ENCODE measurements at regions not wholly inside any gene's neighbourhood (a gene's known extent, or its start where the extent isn't known, plus 50 kb on each side); places are given as distances from the start of the nearest gene placed in this dataset.

GRCh38 chr11:109698237-109698636 is 276.2 kb downstream of the C11orf87 start:
- no peak for DNase-seq
- Histone ChIP-seq H3K4me1 (no peaks in the 10 kb centered on the region), H3K27me3 (no peaks in the 10 kb centered on the region), H3K27ac (no peak overlapping the region), H3K4me3 (no peak overlapping the region), H3K9me3 (peaks cover 0 to 49% (median 23%) of the 10 kb centered on the region in 4 donors), H3K36me3 (no peaks in the 10 kb centered on the region)
- no peak for TF ChIP-seq EP300 (IDR thresholded peaks at IDR 0.05)
- TF ChIP-seq POLR2A (IDR thresholded peaks at IDR 0.05): no peak
- no peak for TF ChIP-seq POLR2AphosphoS5 (IDR thresholded peaks at IDR 0.05)
- TF ChIP-seq CTCF (IDR thresholded peaks at IDR 0.05): no peak
- intact Hi-C loops (cut with DNase I; ENCODE audit: low total_unique reads): no loop called here

- no peak for DNase-seq
- H3K27me3 ChIP-seq: no peaks in the 10 kb centered on the region
- WGBS, 5 donors: 74 to 92% (median 81%) methylated on average over 4 of the region's 4 CpGs
- no peaks in the 10 kb centered on the region for H3K4me1 ChIP-seq
- no peaks in the 10 kb centered on the region for H3K9me3 ChIP-seq
- no peak overlapping the region for H3K27ac ChIP-seq
- no peak overlapping the region for H3K4me3 ChIP-seq
- TF ChIP-seq POLR2AphosphoS5 (IDR thresholded peaks at IDR 0.05): no peak
- no peak for TF ChIP-seq EP300 (IDR thresholded peaks at IDR 0.05)
- no peak for TF ChIP-seq POLR2A (IDR thresholded peaks at IDR 0.05)
- TF ChIP-seq CTCF (IDR thresholded peaks at IDR 0.05): no peak
- intact Hi-C loops (cut with DNase I; ENCODE audit: low total_unique reads): no loop called here
- no peaks in the 10 kb centered on the region for H3K36me3 ChIP-seq
Measured at GRCh38 chr11:109704432-109704831, 282.4 kb downstream of the C11orf87 start.

- Histone ChIP-seq H3K27ac (no peak overlapping the region), H3K9me3 (no peaks in the 10 kb centered on the region), H3K4me3 (no peak overlapping the region), H3K36me3 (no peaks in the 10 kb centered on the region), H3K27me3 (no peaks in the 10 kb centered on the region), H3K4me1 (no peaks in the 10 kb centered on the region)
- 81 to 97% (median 93%) methylated on average over 1 of the region's 1 CpG for WGBS, 5 donors
- intact Hi-C loops (cut with DNase I; ENCODE audit: low total_unique reads): no loop called here
- DNase-seq: no peak
- TF ChIP-seq POLR2AphosphoS5 (IDR thresholded peaks at IDR 0.05): no peak
- no peak for TF ChIP-seq POLR2A (IDR thresholded peaks at IDR 0.05)
- no peak for TF ChIP-seq CTCF (IDR thresholded peaks at IDR 0.05)
- no peak for TF ChIP-seq EP300 (IDR thresholded peaks at IDR 0.05)
Measured at GRCh38 chr11:109706945-109707344, 285.0 kb downstream of the C11orf87 start.

- Histone ChIP-seq H3K27ac (no peak overlapping the region), H3K4me1 (no peaks in the 10 kb centered on the region), H3K36me3 (no peaks in the 10 kb centered on the region), H3K27me3 (no peaks in the 10 kb centered on the region), H3K9me3 (peaks cover 0 to 3% (median 0%) of the 10 kb centered on the region in 4 donors), H3K4me3 (no peak overlapping the region)
- intact Hi-C loops (cut with DNase I; ENCODE audit: low total_unique reads): no loop called here
- TF ChIP-seq CTCF (IDR thresholded peaks at IDR 0.05) (no peak), EP300 (IDR thresholded peaks at IDR 0.05) (no peak), POLR2AphosphoS5 (IDR thresholded peaks at IDR 0.05) (no peak), POLR2A (IDR thresholded peaks at IDR 0.05) (no peak)
- 68 to 82% (median 74%) methylated on average over 2 of the region's 2 CpGs for WGBS, 5 donors
- no peak for DNase-seq
Measured at GRCh38 chr11:109707411-109707810, 285.4 kb downstream of the C11orf87 start.
